ENCODE measurements at regions not wholly inside any gene's neighbourhood (a gene's known extent, or its start where the extent isn't known, plus 50 kb on each side); places are given as distances from the start of the nearest gene placed in this dataset.

DNA sequence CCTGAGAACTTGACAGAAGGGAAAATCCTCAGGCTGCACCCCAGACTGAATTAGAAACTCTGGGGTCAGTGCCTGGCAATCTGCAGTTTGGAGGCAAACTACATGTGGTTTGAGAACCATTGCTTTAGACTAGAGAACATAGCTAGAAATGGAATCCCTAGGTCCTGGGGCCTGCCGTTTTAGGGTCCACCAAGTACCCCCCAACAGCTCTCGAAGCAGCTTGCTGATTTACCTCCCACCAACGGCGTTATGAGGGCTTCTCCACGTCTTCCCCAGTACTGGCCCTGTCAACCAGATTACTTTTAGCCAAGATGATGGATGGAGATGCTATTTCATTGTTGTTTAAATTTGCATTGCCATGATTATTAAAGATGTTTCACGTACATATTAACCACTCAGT, 272.5 kb downstream of the XXYLT1 start:
- TF ChIP-seq CTCF (IDR thresholded peaks at IDR 0.05; ENCODE audit: low read depth, low read length): no peak
- no peak overlapping the region for H3K4me3 ChIP-seq (ENCODE audit: low read depth, low read length)

DNA sequence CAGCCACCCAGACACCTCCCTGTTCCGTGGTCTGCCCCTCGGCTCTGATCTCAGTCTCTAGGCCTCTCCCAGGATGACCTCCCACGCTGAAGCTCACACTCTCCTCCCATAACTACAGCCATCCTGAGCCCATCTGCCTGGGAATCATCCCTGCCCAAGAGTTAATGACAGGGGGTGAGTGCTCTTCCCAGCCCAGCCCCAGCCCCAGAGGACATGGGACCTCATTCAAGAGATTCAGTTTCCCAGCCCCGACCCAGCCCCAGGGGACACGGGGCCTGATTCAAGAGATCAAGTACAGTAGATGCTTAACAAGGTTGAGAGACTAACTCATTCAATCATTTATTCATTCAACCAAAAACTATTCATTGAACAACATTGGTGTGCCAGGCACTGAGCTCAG, 272.0 kb downstream of the XXYLT1 start:
- no peak for TF ChIP-seq CTCF (IDR thresholded peaks at IDR 0.05; ENCODE audit: low read depth, low read length)
- no peak overlapping the region for H3K4me3 ChIP-seq (ENCODE audit: low read depth, low read length)

DNA sequence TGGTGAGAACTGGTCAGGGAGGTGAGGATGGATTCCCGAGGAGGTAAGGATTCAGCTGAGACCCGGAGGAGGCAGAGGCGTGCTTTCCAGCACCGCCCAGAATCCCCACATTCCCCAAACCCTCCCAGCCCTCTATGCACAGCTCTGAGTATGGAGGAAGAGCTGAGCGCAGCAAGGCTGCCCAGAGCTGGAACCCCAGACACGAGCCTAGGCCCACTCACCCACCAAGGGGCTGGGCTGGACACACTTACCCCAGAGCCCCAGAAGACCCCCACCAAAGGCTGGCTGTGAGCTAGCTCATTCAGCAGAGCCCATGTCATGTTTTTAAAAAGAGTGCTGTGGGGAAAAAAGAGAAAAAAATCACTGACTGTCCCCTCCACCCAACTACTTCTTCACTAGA, 271.5 kb downstream of the XXYLT1 start:
- H3K4me3 ChIP-seq (ENCODE audit: low read depth, low read length): no peak overlapping the region
- TF ChIP-seq CTCF (IDR thresholded peaks at IDR 0.05; ENCODE audit: low read depth, low read length): no peak

GRCh38 chr3:195001261-195001660, 269.7 kb downstream of the XXYLT1 start:
- no peak for TF ChIP-seq CTCF (IDR thresholded peaks at IDR 0.05; ENCODE audit: low read depth, low read length)
- H3K4me3 ChIP-seq (ENCODE audit: low read depth, low read length): no peak overlapping the region

- no peak overlapping the region for H3K4me3 ChIP-seq (ENCODE audit: low read depth, low read length)
- TF ChIP-seq CTCF (IDR thresholded peaks at IDR 0.05; ENCODE audit: low read depth, low read length): peak; percentile 22; the same call in 1 of the 2 replicates
These were observed 268.7 kb downstream of the XXYLT1 start for GRCh38 chr3:195001961-195002861.

DNA sequence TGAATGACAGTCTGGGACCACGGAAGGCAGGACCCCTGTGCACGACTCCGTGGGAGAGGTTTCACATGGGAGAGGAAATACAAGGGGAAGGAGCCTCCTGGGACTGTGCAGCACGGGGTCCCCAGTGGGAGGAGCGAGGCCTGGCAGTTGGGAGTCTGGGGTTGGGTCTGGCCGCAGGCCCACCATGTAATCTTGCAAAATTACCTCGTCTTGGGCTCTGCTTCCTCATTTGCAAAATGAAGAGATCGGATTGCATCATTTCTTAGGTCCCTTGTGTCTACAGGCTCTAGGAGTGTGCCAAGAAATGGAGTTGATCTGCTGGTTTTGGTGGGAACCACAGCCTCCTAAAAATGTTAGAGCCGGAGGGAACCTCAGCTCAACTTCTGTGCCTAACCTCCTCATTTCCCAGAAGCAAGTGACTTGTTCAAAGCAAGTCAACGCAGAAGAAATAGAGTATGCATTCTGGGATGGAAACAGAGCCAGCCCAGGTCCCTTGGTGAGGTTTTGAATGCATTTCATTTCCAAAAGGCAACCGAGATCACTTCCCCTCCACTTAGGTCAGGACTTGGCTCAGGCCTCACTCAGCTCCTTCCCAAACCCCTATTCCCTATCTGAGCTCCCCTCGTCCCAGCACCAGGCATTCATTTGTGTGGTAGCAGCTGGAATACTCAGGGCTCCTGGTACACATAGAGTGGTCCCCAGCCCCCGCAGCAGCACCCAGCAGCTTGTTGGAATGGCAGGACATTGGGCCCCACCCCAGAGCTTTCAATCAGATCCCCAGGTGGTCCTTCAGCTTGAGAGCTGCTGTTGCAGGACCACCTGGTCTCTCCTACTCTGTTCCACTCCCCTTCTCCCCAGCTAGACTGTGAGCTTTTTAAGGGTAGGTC, 267.7 kb downstream of the XXYLT1 start:
- TF ChIP-seq CTCF (IDR thresholded peaks at IDR 0.05; ENCODE audit: low read depth, low read length): no peak
- no peak overlapping the region for H3K4me3 ChIP-seq (ENCODE audit: low read depth, low read length)

GRCh38 chr3:195003893-195004289, 267.1 kb downstream of the XXYLT1 start:
- TF ChIP-seq CTCF (IDR thresholded peaks at IDR 0.05; ENCODE audit: low read depth, low read length): no peak
- no peak overlapping the region for H3K4me3 ChIP-seq (ENCODE audit: low read depth, low read length)
